Trophoblast cell (in vitro differentiated cells and primary cell): ENCODE measurements at regions not wholly inside any gene's neighbourhood (a gene's known extent, or its start where the extent isn't known, plus 50 kb on each side); places are given as distances from the start of the nearest gene placed in this dataset.

Experiments
- DNase-seq, 2 donors: peaks; one replicate each; pipeline ENCODE4 v3.0.0-alpha.2; 2016
- H2AFZ ChIP-seq: 2 replicates; pipeline ENCODE4 v1.6.1; 2013; ENCODE audit warnings: low read length, moderate library complexity, mild to moderate bottlenecking; ENCODE audit not compliant: insufficient read depth, poor library complexity
- H2AK5ac ChIP-seq: 2 replicates; pipeline ENCODE4 v1.6.1; 2013; ENCODE audit warnings: mild to moderate bottlenecking, low read length
- H2BK120ac ChIP-seq: 2 replicates; pipeline ENCODE4 v1.6.1; 2013; ENCODE audit warnings: low read length, mild to moderate bottlenecking, moderate library complexity; ENCODE audit not compliant: insufficient read depth, poor library complexity
- H2BK12ac ChIP-seq: 2 replicates; pipeline ENCODE4 v1.6.1; 2013; ENCODE audit warnings: mild to moderate bottlenecking, low read length, moderate library complexity
- H2BK5ac ChIP-seq: 2 replicates; pipeline ENCODE4 v1.6.1; 2013; ENCODE audit warnings: low read length, low read depth, moderate library complexity, mild to moderate bottlenecking; ENCODE audit not compliant: poor library complexity
- H3K14ac ChIP-seq: 2 replicates; pipeline ENCODE4 v1.6.1; 2013; ENCODE audit warnings: mild to moderate bottlenecking, low read length
- H3K18ac ChIP-seq: 2 replicates; pipeline ENCODE4 v1.6.1; 2013; ENCODE audit warnings: mild to moderate bottlenecking, low read length
- H3K23ac ChIP-seq: 2 replicates; pipeline ENCODE4 v1.6.1; 2013; ENCODE audit warnings: low read length
- H3K27ac ChIP-seq: 2 replicates; pipeline ENCODE4 v1.5.1; 2013; ENCODE audit warnings: low read depth, mild to moderate bottlenecking, inconsistent platforms, low read length, moderate library complexity
- H3K27me3 ChIP-seq: 2 replicates; pipeline ENCODE4 v1.6.1; 2013; ENCODE audit warnings: inconsistent platforms, mild to moderate bottlenecking, low read length, moderate library complexity; ENCODE audit not compliant: insufficient read depth
- H3K36me3 ChIP-seq, 2 experiments: 1 replicate in 1 of 2; 2 replicates in 1 of 2; pipeline ENCODE4 v1.6.1; 2013; ENCODE audit warnings: low read length in 2 of 2, mild to moderate bottlenecking in 2 of 2, moderate library complexity in 1 of 2; ENCODE audit not compliant: insufficient read depth in 2 of 2, control insufficient read depth in 1 of 2
- H3K4ac ChIP-seq: 2 replicates; pipeline ENCODE4 v1.6.1; 2013; ENCODE audit warnings: low read depth, mild to moderate bottlenecking, low read length, moderate library complexity
- H3K4me1 ChIP-seq, 2 experiments: 1 replicate in 1 of 2; 2 replicates in 1 of 2; pipeline ENCODE4 v1.6.1; 2013; ENCODE audit warnings: low read length in 2 of 2, mild to moderate bottlenecking in 2 of 2, moderate library complexity in 1 of 2; ENCODE audit not compliant: insufficient read depth in 2 of 2, control insufficient read depth in 1 of 2
- H3K4me2 ChIP-seq: 2 replicates; pipeline ENCODE4 v1.6.1; 2013; ENCODE audit warnings: inconsistent platforms, mild to moderate bottlenecking, low read length, moderate library complexity
- H3K4me3 ChIP-seq: 2 replicates; pipeline ENCODE4 v1.5.1; 2013; ENCODE audit warnings: mild to moderate bottlenecking, low read depth, low read length, inconsistent platforms
- H3K79me1 ChIP-seq: one replicate; pipeline ENCODE4 v1.6.1; 2013; ENCODE audit warnings: low read length
- H3K79me2 ChIP-seq: 2 replicates; pipeline ENCODE4 v1.6.1; 2013; ENCODE audit warnings: low read length, mild to moderate bottlenecking; ENCODE audit not compliant: control insufficient read depth, insufficient read depth, poor library complexity
- H3K9ac ChIP-seq: 2 replicates; pipeline ENCODE4 v1.6.1; 2013; ENCODE audit warnings: mild to moderate bottlenecking, low read length
- H3K9me3 ChIP-seq: 2 replicates; pipeline ENCODE4 v1.6.1; 2013; ENCODE audit warnings: low read depth, mild to moderate bottlenecking, control low read depth, inconsistent platforms, low read length; ENCODE audit not compliant: insufficient read depth
- H4K12ac ChIP-seq: 2 replicates; pipeline ENCODE4 v1.6.1; 2013; ENCODE audit warnings: low read depth, mild to moderate bottlenecking, low read length, moderate library complexity
- H4K8ac ChIP-seq: 2 replicates; pipeline ENCODE4 v1.6.1; 2013; ENCODE audit warnings: low read depth, mild to moderate bottlenecking, low read length, moderate library complexity
- H4K91ac ChIP-seq: one replicate; pipeline ENCODE4 v1.6.1; 2013; ENCODE audit warnings: low read depth, mild to moderate bottlenecking, low read length, moderate library complexity
- WGBS: extraction: QIAGEN DNeasy Blood & Tissue Kit; methylation state at CpG from one replicate; pipeline ENCODE4 v1.1.7; 2013; ENCODE audit warnings: missing lambda C conversion rate; ENCODE audit not compliant: insufficient read length, insufficient coverage; ENCODE audit errors: extremely low coverage; 5-methylcytosine and 5-hydroxymethylcytosine counted together

- H3K9me3 ChIP-seq: no peaks in the 10 kb centered on the region
- H3K4ac ChIP-seq: no peak overlapping the region
- H3K27me3 ChIP-seq: no peaks in the 10 kb centered on the region
- H2AK5ac ChIP-seq: no peak overlapping the region
- no peak overlapping the region for H3K4me3 ChIP-seq
- no peak overlapping the region for H2BK5ac ChIP-seq
- H3K4me2 ChIP-seq: no peak overlapping the region
- H3K4me1 ChIP-seq: no peaks in the 10 kb centered on the region
- no peak overlapping the region for H4K91ac ChIP-seq
- no peaks in the 10 kb centered on the region for H3K79me1 ChIP-seq
- no peak overlapping the region for H4K8ac ChIP-seq
- no peak overlapping the region for H2AFZ ChIP-seq
- H2BK12ac ChIP-seq: no peak overlapping the region
- H3K79me2 ChIP-seq: no peaks in the 10 kb centered on the region
- no peak for DNase-seq
- H2BK120ac ChIP-seq: no peak overlapping the region
- no peak overlapping the region for H4K12ac ChIP-seq
- no peak overlapping the region for H3K18ac ChIP-seq
- H3K14ac ChIP-seq: no peak overlapping the region
- H3K27ac ChIP-seq: no peak overlapping the region
- H3K23ac ChIP-seq: no peak overlapping the region
- H3K9ac ChIP-seq: no peak overlapping the region
- no peaks in the 10 kb centered on the region for H3K36me3 ChIP-seq
- no CpG with 5 or more reads among the region's 4 CpGs for WGBS
These were observed 1033.0 kb upstream of the INTU start for GRCh38 chr4:126599746-126600145.

- Histone ChIP-seq H3K4me1 (no peaks in the 10 kb centered on the region), H3K27me3 (no peaks in the 10 kb centered on the region), H2AFZ (no peak overlapping the region), H3K4me3 (no peak overlapping the region), H4K8ac (no peak overlapping the region), H3K4me2 (no peak overlapping the region), H3K23ac (no peak overlapping the region), H3K9ac (no peak overlapping the region), H2BK12ac (no peak overlapping the region), H4K91ac (no peak overlapping the region), H3K14ac (no peak overlapping the region), H3K36me3 (no peaks in the 10 kb centered on the region), H4K12ac (no peak overlapping the region), H3K79me2 (no peaks in the 10 kb centered on the region), H3K79me1 (no peaks in the 10 kb centered on the region), H3K9me3 (no peaks in the 10 kb centered on the region), H2BK120ac (no peak overlapping the region), H2BK5ac (no peak overlapping the region), H3K4ac (no peak overlapping the region), H3K27ac (no peak overlapping the region), H3K18ac (no peak overlapping the region), H2AK5ac (no peak overlapping the region)
- no CpG with 5 or more reads among the region's 1 CpG for WGBS
- no peak for DNase-seq
These were observed 1029.5 kb upstream of the INTU start for GRCh38 chr4:126603210-126603609.

GRCh38 chr4:126603825-126604224 is 1028.9 kb upstream of the INTU start:
- no peak overlapping the region for H2BK12ac ChIP-seq
- H3K79me1 ChIP-seq: no peaks in the 10 kb centered on the region
- no peak overlapping the region for H2BK5ac ChIP-seq
- H2BK120ac ChIP-seq: no peak overlapping the region
- H3K36me3 ChIP-seq: no peaks in the 10 kb centered on the region
- no peak overlapping the region for H4K91ac ChIP-seq
- no peaks in the 10 kb centered on the region for H3K4me1 ChIP-seq
- H3K4me3 ChIP-seq: no peak overlapping the region
- no peaks in the 10 kb centered on the region for H3K9me3 ChIP-seq
- no peak overlapping the region for H3K4me2 ChIP-seq
- no peak overlapping the region for H3K23ac ChIP-seq
- no peak overlapping the region for H2AK5ac ChIP-seq
- H3K4ac ChIP-seq: no peak overlapping the region
- no peaks in the 10 kb centered on the region for H3K79me2 ChIP-seq
- DNase-seq: no peak
- H3K27ac ChIP-seq: no peak overlapping the region
- no CpG with 5 or more reads among the region's 2 CpGs for WGBS
- no peak overlapping the region for H3K9ac ChIP-seq
- H3K14ac ChIP-seq: no peak overlapping the region
- no peak overlapping the region for H4K12ac ChIP-seq
- H4K8ac ChIP-seq: no peak overlapping the region
- no peak overlapping the region for H3K18ac ChIP-seq
- no peaks in the 10 kb centered on the region for H3K27me3 ChIP-seq
- no peak overlapping the region for H2AFZ ChIP-seq

- no peak overlapping the region for H2BK5ac ChIP-seq
- H3K27me3 ChIP-seq: no peaks in the 10 kb centered on the region
- no peak overlapping the region for H2AK5ac ChIP-seq
- H4K91ac ChIP-seq: no peak overlapping the region
- DNase-seq: peak; percentile 21 to 57
- H3K36me3 ChIP-seq: no peaks in the 10 kb centered on the region
- H3K4me2 ChIP-seq: no peak overlapping the region
- H3K9me3 ChIP-seq: no peaks in the 10 kb centered on the region
- no peak overlapping the region for H3K4ac ChIP-seq
- H3K4me3 ChIP-seq: no peak overlapping the region
- no peaks in the 10 kb centered on the region for H3K79me1 ChIP-seq
- no peak overlapping the region for H2BK12ac ChIP-seq
- no peak overlapping the region for H3K18ac ChIP-seq
- no peak overlapping the region for H3K27ac ChIP-seq
- H3K14ac ChIP-seq: no peak overlapping the region
- no peak overlapping the region for H4K12ac ChIP-seq
- H2BK120ac ChIP-seq: no peak overlapping the region
- H3K9ac ChIP-seq: no peak overlapping the region
- no peak overlapping the region for H3K23ac ChIP-seq
- no peaks in the 10 kb centered on the region for H3K4me1 ChIP-seq
- H4K8ac ChIP-seq: no peak overlapping the region
- H2AFZ ChIP-seq: no peak overlapping the region
- WGBS: no CpG with 5 or more reads among the region's 3 CpGs
- H3K79me2 ChIP-seq: no peaks in the 10 kb centered on the region
These were observed 1028.4 kb upstream of the INTU start for GRCh38 chr4:126604268-126604867.
